ENCODE measurements at regions not wholly inside any gene's neighbourhood (a gene's known extent, or its start where the extent isn't known, plus 50 kb on each side); places are given as distances from the start of the nearest gene placed in this dataset.
A peak's percentile ranks its signal among the peaks of the same experiment; 100 is the strongest.

- peaks cover 0 to 10% (median 0%) of the 10 kb centered on the region in 11 experiments; a peak in 3 of 22 replicates for H3K9me3 ChIP-seq (replicated peaks in 1 of 11)
- no peak overlapping the region for H3K4me3 ChIP-seq
- H3K27me3 ChIP-seq, result peaks cover 5 to 72% (median 61%) of the 10 kb centered on the region in 11 experiments; a peak in 21 of 22 replicates
- H3K9ac ChIP-seq, result no peak overlapping the region
- peaks cover 21 to 29% (median 26%) of the 10 kb centered on the region in 10 experiments for H3K4me1 ChIP-seq
- peak overlapping the region; percentile 27 to 70 (median 43) for H3K4me2 ChIP-seq
- no peak; a peak in 1 of 22 replicates for TF ChIP-seq Cebpa-rat (IDR thresholded peaks at IDR 0.05)
- H3K27ac ChIP-seq, result no peak overlapping the region
- no peaks in the 10 kb centered on the region for H3K36me3 ChIP-seq
- H4K20me1 ChIP-seq, result peaks cover 0 to 21% (median 0%) of the 10 kb centered on the region in 11 experiments; a peak in 5 of 22 replicates
Observed at GRCh38 chr4:25535701-25536473, 119.8 kb upstream of the SLC34A2 start.

GRCh38 chr4:25536564-25537320, 118.9 kb upstream of the SLC34A2 start:
- TF ChIP-seq Cebpa-rat (IDR thresholded peaks at IDR 0.05), result no peak
- Histone ChIP-seq H3K4me3 (no peak overlapping the region), H3K9ac (no peak overlapping the region), H3K4me1 (peaks cover 21 to 29% (median 26%) of the 10 kb centered on the region in 10 experiments), H3K27me3 (peaks cover 5 to 72% (median 62%) of the 10 kb centered on the region in 11 experiments; a peak in 21 of 22 replicates), H3K36me3 (no peaks in the 10 kb centered on the region), H4K20me1 (peaks cover 0 to 21% (median 0%) of the 10 kb centered on the region in 11 experiments; a peak in 5 of 22 replicates), H3K4me2 (peak overlapping the region in 10 of 11 experiments; percentile 33 to 70 (median 44); a peak in 21 of 22 replicates), H3K9me3 (replicated peaks in 1 of 11) (peaks cover 0 to 6% (median 0%) of the 10 kb centered on the region in 11 experiments; a peak in 2 of 22 replicates), H3K27ac (no peak overlapping the region)

- Histone ChIP-seq H3K27me3 (peaks cover 5 to 69% (median 62%) of the 10 kb centered on the region in 11 experiments; a peak in 21 of 22 replicates), H3K4me3 (no peak overlapping the region), H3K4me1 (peaks cover 21 to 29% (median 26%) of the 10 kb centered on the region in 10 experiments), H3K36me3 (no peaks in the 10 kb centered on the region), H3K9ac (no peak overlapping the region), H3K4me2 (no peak overlapping the region), H3K9me3 (replicated peaks in 1 of 11) (no peaks in the 10 kb centered on the region), H4K20me1 (peaks cover 0 to 21% (median 0%) of the 10 kb centered on the region in 11 experiments; a peak in 5 of 22 replicates), H3K27ac (no peak overlapping the region)
- TF ChIP-seq Cebpa-rat (IDR thresholded peaks at IDR 0.05), result no peak
Observed at GRCh38 chr4:25538430-25538829, 117.2 kb upstream of the SLC34A2 start.

- no peak overlapping the region for H3K9ac ChIP-seq
- H3K4me2 ChIP-seq, result no peak overlapping the region
- peaks cover 5 to 64% (median 60%) of the 10 kb centered on the region in 11 experiments; a peak in 21 of 22 replicates for H3K27me3 ChIP-seq
- H3K9me3 ChIP-seq (replicated peaks in 1 of 11), result no peaks in the 10 kb centered on the region
- H3K4me1 ChIP-seq, result peaks cover 21 to 29% (median 26%) of the 10 kb centered on the region in 10 experiments
- H3K27ac ChIP-seq, result no peak overlapping the region
- H4K20me1 ChIP-seq, result peaks cover 0 to 21% (median 0%) of the 10 kb centered on the region in 11 experiments; a peak in 5 of 22 replicates
- H3K36me3 ChIP-seq, result no peaks in the 10 kb centered on the region
- no peak overlapping the region for H3K4me3 ChIP-seq
- TF ChIP-seq Cebpa-rat (IDR thresholded peaks at IDR 0.05), result no peak
Observed at GRCh38 chr4:25539241-25539640, 116.4 kb upstream of the SLC34A2 start.

- no peak overlapping the region for H3K4me2 ChIP-seq
- TF ChIP-seq Cebpa-rat (IDR thresholded peaks at IDR 0.05), result no peak
- peaks cover 5 to 49% (median 45%) of the 10 kb centered on the region in 11 experiments; a peak in 21 of 22 replicates for H3K27me3 ChIP-seq
- H3K4me3 ChIP-seq, result no peak overlapping the region
- no peak overlapping the region for H3K9ac ChIP-seq
- peaks cover 15 to 20% (median 19%) of the 10 kb centered on the region in 10 experiments for H3K4me1 ChIP-seq
- H3K36me3 ChIP-seq, result no peaks in the 10 kb centered on the region
- H3K9me3 ChIP-seq (replicated peaks in 1 of 11), result no peaks in the 10 kb centered on the region
- peaks cover 0 to 16% (median 0%) of the 10 kb centered on the region in 11 experiments; a peak in 5 of 22 replicates for H4K20me1 ChIP-seq
- H3K27ac ChIP-seq, result no peak overlapping the region
Observed at GRCh38 chr4:25540734-25541133, 114.9 kb upstream of the SLC34A2 start.

GRCh38 chr4:25547343-25547742, 108.3 kb upstream of the SLC34A2 start:
- no peak for TF ChIP-seq Cebpa-rat (IDR thresholded peaks at IDR 0.05)
- Histone ChIP-seq H3K4me1 (no peaks in the 10 kb centered on the region), H3K27me3 (no peaks in the 10 kb centered on the region), H3K36me3 (no peaks in the 10 kb centered on the region), H3K4me3 (no peak overlapping the region), H3K9ac (no peak overlapping the region), H4K20me1 (no peaks in the 10 kb centered on the region), H3K4me2 (no peak overlapping the region), H3K9me3 (replicated peaks in 1 of 11) (peaks cover 4 to 12% (median 7%) of the 10 kb centered on the region in 11 experiments; a peak in 14 of 22 replicates), H3K27ac (no peak overlapping the region)

GRCh38 chr4:25549413-25549812, 106.2 kb upstream of the SLC34A2 start:
- no peak for TF ChIP-seq Cebpa-rat (IDR thresholded peaks at IDR 0.05)
- H3K27ac ChIP-seq, result no peak overlapping the region

GRCh38 chr4:25550376-25551030, 105.1 kb upstream of the SLC34A2 start:
- Histone ChIP-seq H3K4me3 (no peak overlapping the region), H3K4me1 (no peaks in the 10 kb centered on the region), H3K4me2 (no peak overlapping the region), H3K36me3 (no peaks in the 10 kb centered on the region), H4K20me1 (no peaks in the 10 kb centered on the region), H3K27me3 (no peaks in the 10 kb centered on the region), H3K9ac (no peak overlapping the region), H3K9me3 (replicated peaks in 1 of 11) (peaks cover 4 to 12% (median 7%) of the 10 kb centered on the region in 11 experiments; a peak in 14 of 22 replicates), H3K27ac (no peak overlapping the region)
- TF ChIP-seq Cebpa-rat (IDR thresholded peaks at IDR 0.05), result no peak

More at GRCh38 chr4:25549413-25549812, 106.2 kb upstream of the SLC34A2 start:
- H4K20me1 ChIP-seq, result no peaks in the 10 kb centered on the region
- no peaks in the 10 kb centered on the region for H3K4me1 ChIP-seq
- no peak overlapping the region for H3K4me3 ChIP-seq
- H3K4me2 ChIP-seq, result no peak overlapping the region
- H3K9ac ChIP-seq, result no peak overlapping the region
- H3K9me3 ChIP-seq (replicated peaks in 1 of 11), result peaks cover 4 to 12% (median 7%) of the 10 kb centered on the region in 11 experiments; a peak in 14 of 22 replicates
- no peaks in the 10 kb centered on the region for H3K36me3 ChIP-seq
- no peaks in the 10 kb centered on the region for H3K27me3 ChIP-seq

Data from BLaER1 treated with 17β-estradiol and CSF1 and Interleukin-3, amounts not matched to agents 10 nM and 100 nM (cell line).